Muscle of leg (tissue), 3 donors: ENCODE measurements at regions not wholly inside any gene's neighbourhood (a gene's known extent, or its start where the extent isn't known, plus 50 kb on each side); places are given as distances from the start of the nearest gene placed in this dataset.
"Not testable (repeated sequence)": the region's sequence is repeated elsewhere in the genome, so short reads cannot be mapped to it uniquely, and the experiment has no call there.

ENCODE experiments used
- DNase-seq: peaks from one replicate; pipeline ENCODE4 v3.0.0; 2013
- H3K27ac ChIP-seq: one replicate; pipeline ENCODE4 v1.5.1; 2013; ENCODE audit warnings: mild to moderate bottlenecking, low read length, control low read depth
- H3K27me3 ChIP-seq: one replicate; pipeline ENCODE4 v1.6.1; 2013; ENCODE audit warnings: low read length; ENCODE audit not compliant: control insufficient read depth, insufficient read depth
- H3K36me3 ChIP-seq: one replicate; pipeline ENCODE4 v1.6.1; 2013; ENCODE audit warnings: low read length; ENCODE audit not compliant: control insufficient read depth, insufficient read depth
- H3K4me1 ChIP-seq: one replicate; pipeline ENCODE4 v1.6.1; 2013; ENCODE audit warnings: low read length; ENCODE audit not compliant: control insufficient read depth, insufficient read depth
- H3K4me3 ChIP-seq: one replicate; pipeline ENCODE4 v1.5.1; 2013; ENCODE audit warnings: low read length, control low read depth
- H3K9me3 ChIP-seq: replicated peaks from 2 replicates; pipeline ENCODE4 v1.6.1; 2013; ENCODE audit warnings: low read depth, low read length; ENCODE audit not compliant: control insufficient read depth
- WGBS: methylation state at CpG from one replicate; pipeline ENCODE4 v1.1.5; 2013; ENCODE audit warnings: missing lambda C conversion rate; ENCODE audit not compliant: insufficient coverage; 5-methylcytosine and 5-hydroxymethylcytosine counted together

DNA sequence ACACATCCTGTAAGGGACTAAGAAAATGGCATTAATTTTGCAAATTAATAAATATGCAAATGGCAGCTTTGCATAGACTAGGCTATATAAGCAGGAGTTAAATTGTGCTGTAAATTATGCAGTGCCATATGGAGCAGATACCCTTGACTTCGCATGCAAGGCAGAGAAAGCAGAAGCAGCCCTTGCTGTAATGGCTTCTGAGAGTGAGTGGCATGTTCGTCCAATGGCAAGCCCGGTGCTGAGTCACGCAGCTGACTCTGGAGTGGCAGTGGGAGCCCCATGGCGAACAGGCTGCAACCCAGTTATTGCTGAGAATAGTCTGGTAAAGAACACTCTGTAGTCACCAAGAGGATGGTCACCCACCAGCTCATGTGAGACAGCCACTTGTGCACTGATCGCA lies 1186.5 kb downstream of the TYW1 start:
- Histone ChIP-seq H3K36me3 (no peaks in the 10 kb centered on the region), H3K27me3 (no peaks in the 10 kb centered on the region), H3K27ac (no peak overlapping the region), H3K9me3 (no peaks in the 10 kb centered on the region), H3K4me1 (peaks cover 14% of the 10 kb centered on the region), H3K4me3 (no peak overlapping the region)
- DNase-seq: no peak
- WGBS: 82% methylated on average over 6 of the region's 6 CpGs

DNA sequence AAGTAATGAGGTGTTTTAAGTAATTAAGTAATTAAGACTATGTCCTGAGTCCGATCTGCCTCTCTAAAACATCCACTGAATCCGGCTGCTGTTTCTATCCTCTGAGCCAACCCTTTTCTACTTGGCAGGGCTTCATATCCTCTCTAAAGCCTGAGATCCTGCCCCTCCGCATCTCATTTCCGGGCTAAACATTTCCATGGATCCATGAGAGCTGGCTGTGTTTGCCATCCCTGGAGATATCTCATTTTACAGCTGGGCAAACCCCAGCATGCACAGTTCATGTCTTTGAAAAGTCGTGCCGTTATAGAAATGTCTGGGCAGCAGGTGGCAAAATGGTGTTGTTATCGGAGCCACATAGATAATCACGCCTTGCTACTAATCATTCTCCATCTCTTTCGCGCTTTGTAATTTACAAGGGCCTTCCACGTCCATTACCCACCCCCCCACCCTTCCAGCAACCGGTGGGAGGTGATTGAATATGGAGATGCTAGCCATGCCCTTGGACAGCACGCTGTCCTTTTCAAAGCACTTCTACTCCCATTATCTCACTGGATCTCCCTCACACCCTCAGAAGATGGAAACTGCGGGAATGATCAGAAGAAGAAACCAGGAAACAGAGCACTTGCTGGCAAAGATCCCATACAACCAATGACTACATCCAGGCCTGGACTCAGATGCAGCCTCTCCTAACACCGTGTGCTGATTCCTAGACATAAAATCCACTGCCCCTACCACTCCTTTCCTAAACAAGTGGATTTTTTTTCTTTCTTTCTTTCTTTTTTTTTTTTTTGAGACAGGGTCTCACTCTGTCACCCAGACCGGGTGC lies 1189.2 kb downstream of the TYW1 start:
- peaks cover 14% of the 10 kb centered on the region for H3K4me1 ChIP-seq
- peak overlapping the region; percentile 21 for H3K27ac ChIP-seq
- H3K36me3 ChIP-seq: no peaks in the 10 kb centered on the region
- peak; percentile 93 for DNase-seq
- H3K4me3 ChIP-seq: no peak overlapping the region
- no peaks in the 10 kb centered on the region for H3K27me3 ChIP-seq
- H3K9me3 ChIP-seq: no peaks in the 10 kb centered on the region
- WGBS: 23% methylated on average over 7 of the region's 16 CpGs

DNA sequence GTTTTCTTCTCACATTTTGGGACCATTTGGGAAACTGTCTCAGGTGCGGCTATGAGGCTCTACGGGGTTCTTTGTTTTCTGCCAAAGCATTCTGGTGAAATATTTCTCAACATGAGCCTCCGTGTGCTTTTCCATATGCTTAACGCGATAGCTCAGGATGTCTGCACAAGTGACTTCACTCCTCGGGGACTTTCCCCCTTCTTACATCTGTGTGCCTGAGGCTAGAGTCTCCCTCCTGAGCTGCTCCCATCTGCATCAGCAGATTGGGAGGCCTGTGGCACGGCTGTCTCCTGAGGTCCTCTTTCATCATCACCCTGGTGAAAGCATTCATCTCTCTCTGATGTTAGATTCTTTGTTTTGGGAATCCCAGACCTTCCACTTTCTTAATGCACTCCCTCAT lies 1190.9 kb downstream of the TYW1 start:
- no peaks in the 10 kb centered on the region for H3K36me3 ChIP-seq
- H3K4me1 ChIP-seq: peaks cover 14% of the 10 kb centered on the region
- no peak for DNase-seq
- H3K27ac ChIP-seq: no peak overlapping the region
- no peaks in the 10 kb centered on the region for H3K27me3 ChIP-seq
- 49% methylated on average over 5 of the region's 7 CpGs for WGBS
- no peak overlapping the region for H3K4me3 ChIP-seq
- H3K9me3 ChIP-seq: no peaks in the 10 kb centered on the region

DNA sequence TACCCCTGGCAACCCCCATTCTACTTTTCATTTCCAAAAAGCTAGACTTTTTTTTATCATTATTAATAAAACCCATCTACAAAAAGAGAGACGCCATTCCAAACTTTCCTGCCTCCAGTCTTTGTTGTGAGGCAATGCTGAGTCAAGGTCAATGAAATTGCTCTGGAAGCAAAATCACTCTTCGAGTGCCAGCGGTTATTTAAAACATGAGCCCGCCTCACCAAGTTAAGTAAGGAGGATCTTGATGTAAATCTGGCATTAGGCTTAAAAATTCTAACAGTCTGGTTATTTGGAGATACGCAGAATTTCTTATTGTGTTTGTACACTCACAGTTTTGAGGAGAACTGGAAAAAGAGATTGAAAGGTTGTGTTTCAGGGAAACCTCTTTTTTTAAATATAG lies 1196.3 kb downstream of the TYW1 start:
- Histone ChIP-seq H3K4me3 (no peak overlapping the region), H3K4me1 (no peaks in the 10 kb centered on the region), H3K27ac (no peak overlapping the region), H3K27me3 (no peaks in the 10 kb centered on the region), H3K36me3 (no peaks in the 10 kb centered on the region), H3K9me3 (no peaks in the 10 kb centered on the region)
- 40% methylated on average over 3 of the region's 5 CpGs for WGBS
- DNase-seq: peak; percentile 16

DNA sequence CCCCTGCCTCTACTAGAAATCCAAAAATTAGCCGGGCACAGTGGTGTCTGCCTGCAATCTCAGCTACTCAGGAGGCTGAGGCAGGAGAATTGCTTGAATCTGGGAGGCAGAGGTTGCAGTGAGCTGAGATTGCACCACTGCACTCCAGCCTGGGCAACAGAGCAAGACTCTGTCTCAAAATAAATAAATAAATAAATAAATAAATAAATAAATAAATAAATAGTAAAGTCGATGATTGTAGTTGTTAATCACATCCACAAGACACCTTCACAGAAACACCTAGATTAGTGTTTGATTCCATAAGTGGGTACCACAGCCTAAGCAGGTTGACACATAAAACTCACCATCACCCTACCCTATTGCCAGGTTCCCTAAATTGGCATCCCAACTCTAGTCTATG lies 1199.0 kb downstream of the TYW1 start:
- WGBS: no CpG with 5 or more reads among the region's 2 CpGs
- not testable (repeated sequence) for H3K4me3 ChIP-seq

DNA sequence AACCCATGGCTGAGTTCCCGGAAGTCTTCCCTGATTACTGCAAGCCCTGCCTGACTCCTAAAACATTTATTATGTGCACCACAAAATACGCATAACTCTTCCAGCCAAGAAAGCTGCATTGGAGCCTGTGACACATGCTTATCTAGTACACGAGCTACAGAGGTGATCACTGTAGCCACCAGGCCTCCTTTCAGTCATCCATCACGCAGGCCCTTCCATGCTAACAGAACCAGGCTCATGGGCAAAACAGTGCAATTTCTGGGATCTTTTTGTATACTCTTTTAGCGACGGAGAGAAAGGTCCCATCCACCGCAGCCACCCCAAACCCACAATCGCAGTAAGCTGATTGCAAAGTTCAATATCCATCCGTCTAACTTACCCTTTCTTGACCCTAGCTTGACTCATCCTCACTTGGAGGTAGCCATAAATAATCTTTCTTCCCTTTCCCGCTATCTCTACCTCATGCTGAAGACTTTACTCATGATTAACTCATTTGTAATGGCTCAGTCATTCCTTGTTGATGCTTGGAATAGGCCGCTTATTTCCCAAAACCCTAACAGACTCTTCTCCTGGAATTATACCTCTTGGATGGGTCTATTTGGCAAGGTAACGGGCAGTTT lies 1203.5 kb downstream of the TYW1 start:
- Histone ChIP-seq H3K27me3 (no peaks in the 10 kb centered on the region), H3K36me3 (no peaks in the 10 kb centered on the region), H3K27ac (no peak overlapping the region), H3K4me1 (no peaks in the 10 kb centered on the region), H3K4me3 (no peak overlapping the region), H3K9me3 (no peaks in the 10 kb centered on the region)
- no peak for DNase-seq
- WGBS: 77% methylated on average over 9 of the region's 12 CpGs

More for the DNA sequence above, 1199.0 kb downstream of the TYW1 start:
- H3K27me3 ChIP-seq, H3K4me1 ChIP-seq, H3K27ac ChIP-seq, H3K9me3 ChIP-seq, H3K36me3 ChIP-seq, DNase-seq: not testable (repeated sequence)

DNA sequence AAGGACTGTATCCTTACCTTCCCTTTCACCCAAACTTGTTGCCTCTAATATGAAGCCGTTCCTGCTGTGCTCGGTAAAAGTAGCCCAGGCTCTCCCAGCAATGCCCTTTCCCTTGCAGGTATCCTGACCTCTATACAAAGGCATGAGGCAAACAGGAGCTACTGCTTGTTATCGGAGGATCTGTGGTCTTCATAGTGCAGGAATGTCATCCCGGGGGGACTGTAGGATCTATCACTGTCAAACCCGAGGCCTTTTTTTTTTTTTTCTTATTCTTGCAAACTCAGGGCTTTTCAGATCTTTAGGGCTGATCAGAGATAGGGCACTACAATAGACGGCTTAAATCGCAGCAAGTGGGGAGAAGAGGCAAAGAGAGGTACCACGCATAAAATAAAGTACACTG lies 1206.6 kb downstream of the TYW1 start:
- H3K27me3 ChIP-seq: peaks cover 2% of the 10 kb centered on the region
- H3K4me1 ChIP-seq: no peaks in the 10 kb centered on the region
- no peak overlapping the region for H3K4me3 ChIP-seq
- no peak for DNase-seq
- H3K27ac ChIP-seq: no peak overlapping the region
- no peaks in the 10 kb centered on the region for H3K36me3 ChIP-seq
- H3K9me3 ChIP-seq: peaks cover 9% of the 10 kb centered on the region
- WGBS: 90% methylated on average over 3 of the region's 8 CpGs

DNA sequence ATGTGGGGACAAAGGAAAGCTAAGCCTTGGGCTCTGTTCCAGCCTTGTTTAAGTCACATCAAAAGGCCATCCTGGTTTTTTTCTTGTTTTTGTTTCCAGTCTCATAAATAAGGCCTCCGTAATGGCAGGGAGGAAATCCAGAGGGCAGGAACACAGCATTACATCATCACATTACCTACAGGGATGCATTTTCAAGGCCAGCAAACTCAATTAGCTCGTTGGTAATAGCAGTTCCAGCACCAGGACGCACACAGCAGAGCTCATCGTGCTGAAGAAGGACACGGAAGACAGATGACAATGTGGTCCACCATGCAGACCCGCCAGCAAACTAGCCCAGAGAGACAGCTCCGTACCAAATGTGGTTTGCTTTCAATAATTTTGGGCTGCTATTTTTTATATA lies 1209.2 kb downstream of the TYW1 start:
- WGBS: 61% methylated on average over 4 of the region's 7 CpGs
- Histone ChIP-seq H3K27me3 (peaks cover 2% of the 10 kb centered on the region), H3K9me3 (peaks cover 9% of the 10 kb centered on the region), H3K4me1 (no peaks in the 10 kb centered on the region), H3K4me3 (no peak overlapping the region), H3K27ac (no peak overlapping the region), H3K36me3 (no peaks in the 10 kb centered on the region)
- DNase-seq: peak; percentile 11

DNA sequence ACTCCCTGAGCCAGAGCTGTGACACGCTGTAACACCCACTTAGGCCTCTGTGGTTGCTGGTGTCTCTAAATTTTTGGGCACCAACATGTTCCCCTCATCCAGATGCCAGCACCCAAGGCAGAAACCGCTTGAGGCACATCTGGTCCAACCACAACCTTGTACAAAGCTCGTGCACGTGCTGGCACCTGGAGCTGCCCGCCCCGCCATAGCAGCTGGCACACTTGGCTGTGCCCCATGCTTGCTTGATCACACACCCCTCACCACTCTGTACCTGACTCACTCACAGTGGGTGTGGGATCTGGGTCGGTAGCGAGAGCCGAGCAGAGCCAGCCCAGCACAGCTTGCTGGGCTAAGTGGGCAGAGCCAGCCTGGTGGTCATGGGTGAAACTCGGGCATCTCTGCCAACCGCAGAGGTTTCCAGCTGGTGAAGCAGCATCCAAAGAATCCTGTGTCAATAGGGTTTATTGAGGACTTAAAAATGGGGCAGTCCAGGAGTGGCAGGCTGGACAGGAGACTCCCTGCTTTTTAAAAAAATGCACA lies 1210.4 kb downstream of the TYW1 start:
- Histone ChIP-seq H3K36me3 (no peaks in the 10 kb centered on the region), H3K27me3 (peaks cover 2% of the 10 kb centered on the region), H3K4me1 (no peaks in the 10 kb centered on the region), H3K9me3 (peaks cover 9% of the 10 kb centered on the region), H3K4me3 (no peak overlapping the region), H3K27ac (no peak overlapping the region)
- DNase-seq: no peak
- WGBS: 98% methylated on average over 6 of the region's 11 CpGs

DNA sequence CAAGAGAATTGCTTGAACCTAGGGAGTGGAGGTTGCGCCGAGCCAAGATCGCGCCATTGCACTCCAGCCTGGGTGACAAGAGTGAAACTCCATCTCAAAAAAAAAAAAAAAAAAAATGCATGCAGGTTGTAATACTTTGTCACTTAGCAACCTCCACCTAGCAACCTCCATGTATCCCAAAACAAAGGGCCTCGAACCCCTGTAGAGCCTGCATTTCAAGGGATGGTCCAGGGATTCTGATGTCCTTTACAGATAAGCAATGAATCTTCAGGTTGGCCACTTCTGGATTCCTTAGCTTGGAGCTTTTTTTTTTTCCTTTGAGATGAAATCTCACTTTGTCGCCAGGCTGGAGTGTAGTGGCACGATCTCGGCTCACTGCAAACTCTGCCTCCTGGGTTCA lies 1211.0 kb downstream of the TYW1 start:
- DNase-seq: no peak
- no peak overlapping the region for H3K27ac ChIP-seq
- 98% methylated on average over 4 of the region's 8 CpGs for WGBS
- peaks cover 9% of the 10 kb centered on the region for H3K9me3 ChIP-seq
- H3K27me3 ChIP-seq: peaks cover 2% of the 10 kb centered on the region
- no peaks in the 10 kb centered on the region for H3K36me3 ChIP-seq
- H3K4me1 ChIP-seq: no peaks in the 10 kb centered on the region
- H3K4me3 ChIP-seq: no peak overlapping the region
